ENCODE measurements at regions not wholly inside any gene's neighbourhood (a gene's known extent, or its start where the extent isn't known, plus 50 kb on each side); places are given as distances from the start of the nearest gene placed in this dataset.

DNA sequence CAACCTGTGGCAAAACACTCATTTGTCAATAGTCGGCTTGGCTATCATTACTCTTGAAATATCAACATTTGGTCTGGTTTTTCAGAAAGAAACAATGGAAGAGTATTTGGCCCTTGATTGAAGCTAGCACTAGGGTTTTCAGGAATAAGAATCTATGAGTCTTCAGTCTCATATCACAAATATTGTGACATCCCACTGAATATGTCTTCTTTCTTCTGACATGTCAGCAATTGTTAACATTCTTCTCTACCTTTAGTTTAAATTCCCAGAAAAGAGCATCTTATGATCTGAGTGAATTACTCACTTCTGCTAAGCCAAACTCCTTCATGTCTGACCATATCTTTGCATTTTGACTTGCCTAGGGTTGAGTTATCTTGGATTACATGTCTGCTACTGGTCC is 435.2 kb upstream of the SEMA3D start:
- TF ChIP-seq ASH2L (IDR thresholded peaks at IDR 0.05; ENCODE audit: low read length) = no peak
- TF ChIP-seq SAP30 (IDR thresholded peaks at IDR 0.05; ENCODE audit: insufficient read depth, insufficient replicate concordance, low read length) = no peak
- no peak for TF ChIP-seq CBX5 (IDR thresholded peaks at IDR 0.05; ENCODE audit: low read depth, low read length)
- no peak for TF ChIP-seq SIN3A (conservative IDR thresholded peaks at IDR 0.05 in 1 of 2, IDR thresholded peaks at IDR 0.05 in 1 of 2; ENCODE audit: low read depth in 1 of 2, low read length in 2 of 2)
- no peak for TF ChIP-seq NANOG (IDR thresholded peaks at IDR 0.05; ENCODE audit: insufficient read depth, low read depth, low read length, poor library complexity, severe bottlenecking)
- no peak for TF ChIP-seq CTBP2 (IDR thresholded peaks at IDR 0.05; ENCODE audit: borderline replicate concordance, insufficient read depth, insufficient read length, low read length)
- FAIRE-seq = no peak

More for the DNA sequence above, 435.2 kb upstream of the SEMA3D start:
- Histone ChIP-seq H2BK20ac (ENCODE audit: low read length) (no peak overlapping the region), H3K4me2 (ENCODE audit: insufficient read depth in 1 of 2, low read depth in 2 of 2, low read length in 2 of 2) (no peak overlapping the region), H3K79me2 (ENCODE audit: control insufficient read depth in 1 of 2, insufficient read depth in 2 of 2, low read length in 2 of 2) (no peaks in the 10 kb centered on the region), H3K4me3 (ENCODE audit: extremely low read depth in 1 of 4, insufficient read depth in 2 of 4, low read depth in 3 of 4, low read length in 4 of 4) (no peak overlapping the region), H3K18ac (ENCODE audit: extremely low read depth, low read length) (no peak overlapping the region), H3K27ac (ENCODE audit: low read depth, low read length) (no peak overlapping the region), H3K4ac (replicated peaks; ENCODE audit: insufficient read length, low read depth, low read length) (no peak overlapping the region), H3K23me2 (ENCODE audit: low read depth, low read length) (no peaks in the 10 kb centered on the region), H2BK5ac (ENCODE audit: low read depth, low read length) (no peak overlapping the region), H3K79me1 (ENCODE audit: low read depth, low read length) (no peaks in the 10 kb centered on the region), H3K14ac (ENCODE audit: insufficient read length) (no peak overlapping the region), H4K8ac (ENCODE audit: extremely low read depth, insufficient read depth, low read length) (no peak overlapping the region), H2BK15ac (ENCODE audit: low read length) (no peak overlapping the region), H4K91ac (replicated peaks; ENCODE audit: insufficient read length, low read length) (no peak overlapping the region), H2BK120ac (replicated peaks; ENCODE audit: low read depth, low read length) (no peak overlapping the region), H2AK5ac (ENCODE audit: low read depth, low read length) (no peak overlapping the region), H2BK12ac (ENCODE audit: low read depth, low read length) (no peak overlapping the region), H3K4me1 (replicated peaks in 1 of 4; ENCODE audit: control insufficient read depth in 3 of 4, insufficient read depth in 4 of 4, low read length in 3 of 4) (no peaks in the 10 kb centered on the region), H3K9ac (replicated peaks in 1 of 4; ENCODE audit: extremely low read depth in 1 of 4, low read depth in 3 of 4, low read length in 3 of 4) (no peak overlapping the region), H4K5ac (ENCODE audit: insufficient read length, low read depth, low read length) (no peak overlapping the region), H3K56ac (replicated peaks; ENCODE audit: insufficient read length, low read depth, low read length) (no peak overlapping the region), H3K9me3 (ENCODE audit: insufficient read depth in 2 of 2, low read depth in 1 of 2, low read length in 1 of 2) (no peaks in the 10 kb centered on the region), H2AFZ (ENCODE audit: low read length) (no peak overlapping the region), H3K23ac (ENCODE audit: insufficient read length) (no peak overlapping the region), H4K20me1 (replicated peaks in 1 of 2; ENCODE audit: control insufficient read depth in 1 of 2, insufficient read depth in 2 of 2, low read length in 2 of 2) (no peaks in the 10 kb centered on the region), H3K36me3 (ENCODE audit: control insufficient read depth in 2 of 4, insufficient read depth in 4 of 4, low read length in 3 of 4) (no peaks in the 10 kb centered on the region), H3K27me3 (replicated peaks in 1 of 4; ENCODE audit: control insufficient read depth in 3 of 4, extremely low read depth in 1 of 4, insufficient read depth in 3 of 4, low read length in 3 of 4) (no peaks in the 10 kb centered on the region)
- DNase-seq (ENCODE audit: low read depth in 1 of 2, low spot score in 2 of 2) = no peak
- ChIA-PET POLR2A (ENCODE audit: partially characterized antibody) (no interaction called here), CTCF (ENCODE audit: partially characterized antibody) (no interaction called here)
- WGBS, 2 experiments (ENCODE audit: extremely low coverage in 1 of 2, insufficient coverage in 1 of 2, insufficient read length in 1 of 2, insufficient replicate concordance in 2 of 2, low coverage in 1 of 2, low lambda C conversion rate in 2 of 2, missing lambda C conversion rate in 1 of 2) = 100% methylated on average over 1 of the region's 1 CpG; no CpG with 5 or more reads in 1 of the 2 experiments

All from H1 (cell line).